C4-2B (cell line): ENCODE measurements at regions not wholly inside any gene's neighbourhood (a gene's known extent, or its start where the extent isn't known, plus 50 kb on each side); places are given as distances from the start of the nearest gene placed in this dataset.

Experiments used
- CTCF ChIP-seq: fragments of 450-650 bp; conservative IDR thresholded peaks from 2 replicates; pipeline ENCODE4 v1.5.1; 2017; ENCODE audit warnings: mild to moderate bottlenecking
- ZFX ChIP-seq: fragments of 450-650 bp; IDR thresholded peaks from 2 replicates; pipeline ENCODE4 v1.6.1; 2017

- TF ChIP-seq CTCF (no peak), ZFX (no peak)
Measured at GRCh38 chr3:118683636-118684035, 351.0 kb downstream of the IGSF11 start.
